ACC112 (cell line): ENCODE measurements at regions not wholly inside any gene's neighbourhood (a gene's known extent, or its start where the extent isn't known, plus 50 kb on each side); places are given as distances from the start of the nearest gene placed in this dataset.

Experiments used
- H2AFZ ChIP-seq: fragments of 200-600 bp; sonication (generic); one replicate; pipeline ENCODE4 v1.6.0; 2017; ENCODE audit warnings: antibody characterized with exemption, low read length; ENCODE audit not compliant: unreplicated experiment
- H3K27ac ChIP-seq: fragments of 200-600 bp; sonication (generic); 2 replicates; pipeline ENCODE4 v1.5.1; 2014; ENCODE audit warnings: low read depth, mild to moderate bottlenecking, antibody characterized with exemption, low read length, moderate library complexity
- H3K27me3 ChIP-seq: fragments of 200-600 bp; sonication (generic); 2 replicates; pipeline ENCODE4 v1.6.1; 2014; ENCODE audit warnings: mild to moderate bottlenecking, antibody characterized with exemption, low read length, moderate library complexity, mixed read lengths; ENCODE audit not compliant: insufficient read depth
- H3K36me3 ChIP-seq: fragments of 200-600 bp; sonication (generic); 2 replicates; pipeline ENCODE4 v1.6.1; 2016; ENCODE audit warnings: mild to moderate bottlenecking, antibody characterized with exemption, low read length, moderate library complexity, mixed read lengths; ENCODE audit not compliant: insufficient read depth
- H3K4me1 ChIP-seq: fragments of 200-600 bp; sonication (generic); one replicate; pipeline ENCODE4 v1.6.1; 2016; ENCODE audit warnings: low read length, mixed read lengths; ENCODE audit not compliant: insufficient read depth, unreplicated experiment, control insufficient read depth
- H3K4me3 ChIP-seq: fragments of 200-600 bp; sonication (generic); 2 replicates; pipeline ENCODE4 v1.5.1; 2014; ENCODE audit warnings: mild to moderate bottlenecking, low read depth, low read length
- H3K79me2 ChIP-seq: fragments of 200-600 bp; sonication (generic); one replicate; pipeline ENCODE4 v1.6.0; 2016; ENCODE audit warnings: low read length; ENCODE audit not compliant: control insufficient read depth, unreplicated experiment, insufficient read depth

DNA sequence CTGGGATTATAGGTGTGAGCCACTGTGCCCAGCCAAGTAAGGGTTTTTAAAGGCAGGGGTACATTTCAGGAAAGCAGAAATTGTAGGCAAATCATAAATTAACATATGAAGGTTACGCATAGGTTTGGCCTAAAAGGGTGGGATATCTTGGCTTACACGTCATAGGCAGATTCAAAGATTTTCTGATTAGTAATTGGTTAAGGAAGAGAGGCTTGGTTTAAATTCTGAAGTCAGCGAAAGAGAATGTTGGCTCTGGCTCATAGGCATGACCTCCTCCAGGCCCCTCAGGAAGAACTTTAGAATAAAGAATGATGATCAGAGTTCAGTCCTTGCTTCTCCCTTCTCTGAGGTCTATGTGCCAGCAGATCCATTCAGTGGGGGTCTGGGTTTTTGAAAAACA, 124.8 kb upstream of the RBBP6 start:
- Histone ChIP-seq H3K4me1 (no peaks in the 10 kb centered on the region), H3K4me3 (no peak overlapping the region), H3K27ac (no peak overlapping the region), H3K36me3 (no peaks in the 10 kb centered on the region), H3K27me3 (no peaks in the 10 kb centered on the region), H2AFZ (no peak overlapping the region), H3K79me2 (no peaks in the 10 kb centered on the region)

DNA sequence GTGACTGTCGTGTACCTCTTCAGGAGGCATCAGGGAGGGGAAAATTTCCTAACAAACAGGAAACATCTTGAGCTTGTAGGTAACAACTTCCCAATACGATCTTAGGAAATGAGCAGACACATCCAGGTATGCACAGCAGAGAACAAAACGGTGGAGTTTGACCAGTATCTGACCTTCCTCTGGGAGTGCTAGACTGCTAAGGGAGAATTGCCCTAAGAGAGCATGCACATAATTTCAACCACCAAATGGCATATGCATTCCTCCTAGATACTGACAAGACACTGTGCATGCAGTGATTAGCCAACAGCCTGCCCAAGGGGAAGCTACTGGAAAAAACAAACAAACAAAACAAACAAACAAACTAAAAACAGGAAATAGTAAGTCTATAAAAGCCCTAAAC, 120.6 kb upstream of the RBBP6 start:
- Histone ChIP-seq H3K27ac (no peak overlapping the region), H3K4me3 (no peak overlapping the region), H3K79me2 (no peaks in the 10 kb centered on the region), H3K4me1 (no peaks in the 10 kb centered on the region), H2AFZ (no peak overlapping the region), H3K36me3 (no peaks in the 10 kb centered on the region), H3K27me3 (no peaks in the 10 kb centered on the region)

DNA sequence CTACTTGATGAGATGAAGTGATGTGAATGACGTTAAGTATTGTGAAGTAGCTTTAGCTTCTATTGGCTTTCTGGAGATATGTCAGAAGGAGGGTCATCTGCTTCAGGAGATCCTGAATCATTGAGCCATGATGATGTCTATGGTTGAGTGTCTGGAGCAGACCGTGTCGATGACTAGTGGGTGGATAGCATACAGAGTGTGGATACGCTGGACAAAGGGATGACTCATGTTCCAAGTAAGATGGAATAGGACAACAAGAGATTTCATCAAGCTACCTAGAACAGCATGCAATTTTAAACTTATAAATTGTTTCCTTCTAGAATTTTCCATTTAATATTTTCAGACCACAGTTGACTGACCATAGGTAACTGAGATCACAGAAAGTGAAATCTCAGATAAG, 116.1 kb upstream of the RBBP6 start:
- Histone ChIP-seq H3K27me3 (no peaks in the 10 kb centered on the region), H3K4me1 (no peaks in the 10 kb centered on the region), H3K4me3 (no peak overlapping the region), H3K79me2 (no peaks in the 10 kb centered on the region), H2AFZ (no peak overlapping the region), H3K27ac (no peak overlapping the region), H3K36me3 (no peaks in the 10 kb centered on the region)

DNA sequence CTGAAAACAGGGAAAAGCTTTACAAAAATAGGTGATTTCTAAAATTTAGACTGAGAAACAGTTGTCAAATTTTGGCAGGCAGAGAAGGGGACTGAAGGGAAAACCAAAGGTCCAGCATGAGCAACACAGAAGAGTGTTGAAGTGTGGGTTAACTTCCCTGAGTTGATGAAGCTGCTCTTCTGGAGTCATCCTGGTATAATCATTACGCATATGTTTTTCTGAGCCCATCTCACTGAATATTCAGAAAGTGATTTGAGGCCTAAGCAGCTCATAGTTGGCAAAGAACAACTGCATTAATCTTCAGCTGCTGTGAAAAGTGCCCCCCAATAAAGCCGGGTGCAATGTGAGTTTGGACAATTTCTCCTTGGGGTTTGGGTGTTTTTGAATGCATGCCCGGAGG, 115.0 kb upstream of the RBBP6 start:
- Histone ChIP-seq H3K27me3 (no peaks in the 10 kb centered on the region), H3K79me2 (no peaks in the 10 kb centered on the region), H3K36me3 (no peaks in the 10 kb centered on the region), H2AFZ (no peak overlapping the region), H3K4me3 (no peak overlapping the region), H3K4me1 (no peaks in the 10 kb centered on the region), H3K27ac (no peak overlapping the region)

DNA sequence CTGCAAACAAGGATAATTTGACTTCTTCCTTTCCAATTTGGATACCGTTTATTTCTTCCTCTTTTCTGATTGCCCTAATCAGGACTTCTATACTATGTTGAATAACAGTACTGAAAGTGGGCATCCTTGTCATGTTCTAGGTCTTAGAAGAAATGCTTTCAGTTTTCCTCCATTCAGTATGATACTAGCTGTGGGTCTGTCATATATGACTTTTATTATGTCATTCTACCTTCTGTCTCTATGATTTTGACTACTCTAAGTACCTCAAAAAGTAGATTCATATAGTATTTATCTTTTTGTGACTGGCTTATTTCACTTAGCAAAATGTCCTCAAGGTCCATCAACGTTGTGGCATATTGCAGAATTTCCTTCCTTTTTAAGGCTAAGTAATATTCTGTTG, 111.5 kb upstream of the RBBP6 start:
- H3K4me1 ChIP-seq = no peaks in the 10 kb centered on the region
- H3K27me3 ChIP-seq = no peaks in the 10 kb centered on the region
- no peak overlapping the region for H3K4me3 ChIP-seq
- no peak overlapping the region for H2AFZ ChIP-seq
- H3K36me3 ChIP-seq = no peaks in the 10 kb centered on the region
- no peak overlapping the region for H3K27ac ChIP-seq
- H3K79me2 ChIP-seq = no peaks in the 10 kb centered on the region

DNA sequence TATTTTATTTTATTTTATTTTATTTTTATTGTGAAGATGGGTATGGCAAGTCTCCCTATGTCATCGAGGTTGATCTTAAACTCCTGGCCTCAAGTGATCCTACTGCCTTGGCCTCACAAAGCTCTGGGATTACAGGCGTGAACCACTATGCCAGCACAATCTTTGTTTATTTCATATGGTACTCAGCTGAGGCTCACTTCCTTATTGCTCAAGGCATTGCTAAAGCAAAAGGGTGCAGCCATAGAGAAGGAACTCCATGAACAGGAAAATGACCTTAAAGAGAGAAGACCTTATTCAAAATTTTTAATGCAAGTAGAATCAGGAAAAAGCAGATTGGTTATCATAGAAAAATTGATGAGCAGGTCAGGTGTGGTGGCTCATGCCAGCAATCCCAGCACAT, 110.6 kb upstream of the RBBP6 start:
- no peaks in the 10 kb centered on the region for H3K36me3 ChIP-seq
- peaks cover 6% of the 10 kb centered on the region; the same call in 1 of the 2 replicates for H3K27me3 ChIP-seq
- H3K4me3 ChIP-seq = no peak overlapping the region
- H3K79me2 ChIP-seq = no peaks in the 10 kb centered on the region
- H3K27ac ChIP-seq = no peak overlapping the region
- H3K4me1 ChIP-seq = no peaks in the 10 kb centered on the region
- H2AFZ ChIP-seq = no peak overlapping the region

DNA sequence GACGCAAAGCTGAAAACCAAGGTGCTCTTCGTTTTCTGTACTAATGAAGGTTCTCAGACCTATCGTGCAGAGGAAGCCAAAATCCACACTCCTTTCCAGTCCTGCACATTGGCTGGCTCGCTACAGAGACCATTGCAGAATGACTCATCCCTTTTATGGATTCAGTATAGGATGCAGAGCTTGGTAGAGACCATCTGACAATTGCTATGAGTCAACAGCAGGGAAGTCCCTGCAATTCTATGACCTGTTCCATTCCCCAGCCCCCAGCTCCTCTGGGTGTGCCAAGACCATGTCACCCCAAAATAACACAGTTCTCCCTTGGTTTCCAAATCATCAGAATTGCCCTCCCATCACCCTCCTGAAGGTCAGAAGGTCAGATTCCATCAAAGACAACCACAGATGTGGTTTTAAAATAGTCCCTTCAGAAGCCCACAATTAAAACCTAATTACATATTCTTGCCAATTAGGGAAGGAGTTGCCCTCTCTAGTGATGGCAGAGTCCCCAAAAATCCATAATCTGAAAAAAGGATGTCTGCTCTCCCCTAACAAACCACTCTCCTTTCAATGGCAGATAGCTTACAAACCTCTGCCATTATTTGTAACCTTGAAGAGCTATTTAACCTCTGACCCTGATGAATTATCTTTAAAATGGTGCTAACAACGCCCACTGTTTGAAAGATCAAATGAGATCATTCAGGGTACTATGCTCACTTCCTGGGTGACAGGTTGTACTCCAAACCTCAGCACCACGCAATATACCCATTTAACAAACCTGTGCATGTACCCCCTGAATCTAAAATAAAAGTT, 108.2 kb upstream of the RBBP6 start:
- no peak overlapping the region for H3K27ac ChIP-seq
- no peaks in the 10 kb centered on the region for H3K79me2 ChIP-seq
- H3K4me1 ChIP-seq = no peaks in the 10 kb centered on the region
- no peaks in the 10 kb centered on the region for H3K36me3 ChIP-seq
- peaks cover 10% of the 10 kb centered on the region; the same call in 1 of the 2 replicates for H3K27me3 ChIP-seq
- no peak overlapping the region for H3K4me3 ChIP-seq
- H2AFZ ChIP-seq = no peak overlapping the region

DNA sequence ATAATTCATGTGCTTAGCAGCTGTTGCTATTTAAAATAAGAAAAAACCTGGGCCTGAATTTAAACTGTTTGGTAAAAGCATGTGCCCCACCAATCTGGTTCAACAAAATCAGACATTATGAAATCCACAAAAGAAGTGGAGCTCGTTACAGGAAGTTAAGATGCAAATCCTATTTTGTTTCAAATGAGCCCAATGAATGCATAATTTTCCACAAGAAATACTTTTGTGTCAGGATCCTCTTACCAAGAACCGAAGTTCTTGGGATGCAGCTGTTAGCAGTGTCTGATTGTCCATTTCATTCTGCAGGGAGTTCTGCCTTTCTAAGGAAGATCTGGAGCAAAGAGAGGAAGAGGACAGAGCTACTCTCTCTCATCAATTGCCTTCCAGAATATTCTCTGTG, 105.7 kb upstream of the RBBP6 start:
- H2AFZ ChIP-seq = no peak overlapping the region

DNA sequence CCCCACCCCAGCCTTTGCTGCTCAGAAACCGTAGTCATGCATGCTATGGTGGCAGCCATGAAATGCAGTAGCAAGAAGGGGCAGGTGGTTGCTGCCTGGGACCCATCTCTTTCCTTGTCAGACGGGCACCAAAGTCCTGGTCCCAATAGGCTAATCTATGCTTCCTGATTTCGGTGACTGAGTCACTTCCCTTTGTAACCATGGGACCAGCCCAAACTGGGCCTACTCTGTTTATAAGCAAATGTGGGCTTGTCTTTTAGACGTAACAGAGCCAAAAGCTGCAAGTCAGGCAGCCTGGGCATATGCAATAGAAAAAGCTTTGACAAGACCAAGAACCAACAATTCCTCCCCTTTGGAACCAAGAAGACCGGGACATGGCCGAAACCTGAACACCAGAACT, 99.1 kb upstream of the RBBP6 start:
- Histone ChIP-seq H3K27ac (no peak overlapping the region), H3K36me3 (no peaks in the 10 kb centered on the region), H3K4me3 (no peak overlapping the region), H3K27me3 (no peaks in the 10 kb centered on the region; the same call in 1 of the 2 replicates), H3K79me2 (no peaks in the 10 kb centered on the region), H2AFZ (no peak overlapping the region), H3K4me1 (no peaks in the 10 kb centered on the region)

More for the DNA sequence above, 105.7 kb upstream of the RBBP6 start:
- H3K27me3 ChIP-seq = peaks cover 10% of the 10 kb centered on the region; the same call in 1 of the 2 replicates
- no peak overlapping the region for H3K27ac ChIP-seq
- no peaks in the 10 kb centered on the region for H3K4me1 ChIP-seq
- no peaks in the 10 kb centered on the region for H3K36me3 ChIP-seq
- no peak overlapping the region for H3K4me3 ChIP-seq
- H3K79me2 ChIP-seq = no peaks in the 10 kb centered on the region

DNA sequence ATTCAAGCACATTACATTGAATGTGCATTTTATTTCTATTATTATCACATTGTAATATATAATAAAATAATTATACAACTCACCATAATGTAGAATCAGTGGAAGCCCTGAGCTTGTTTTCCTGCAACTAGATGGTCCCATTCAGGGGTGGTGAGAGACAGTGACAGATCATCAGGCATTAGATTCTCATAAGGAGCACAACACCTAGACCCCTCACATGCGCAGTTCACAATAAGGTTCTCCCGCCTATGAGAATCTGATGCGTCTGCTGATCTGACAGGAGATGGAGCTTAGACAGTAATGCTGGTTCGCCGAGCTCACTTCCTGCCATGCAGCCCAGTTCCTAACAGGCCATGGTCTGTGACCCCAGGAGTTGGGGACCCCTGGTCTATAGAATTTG, 96.7 kb upstream of the RBBP6 start:
- Histone ChIP-seq H3K27me3 (no peaks in the 10 kb centered on the region; the same call in 1 of the 2 replicates), H2AFZ (no peak overlapping the region), H3K4me1 (no peaks in the 10 kb centered on the region), H3K36me3 (no peaks in the 10 kb centered on the region), H3K27ac (no peak overlapping the region), H3K4me3 (no peak overlapping the region), H3K79me2 (no peaks in the 10 kb centered on the region)

DNA sequence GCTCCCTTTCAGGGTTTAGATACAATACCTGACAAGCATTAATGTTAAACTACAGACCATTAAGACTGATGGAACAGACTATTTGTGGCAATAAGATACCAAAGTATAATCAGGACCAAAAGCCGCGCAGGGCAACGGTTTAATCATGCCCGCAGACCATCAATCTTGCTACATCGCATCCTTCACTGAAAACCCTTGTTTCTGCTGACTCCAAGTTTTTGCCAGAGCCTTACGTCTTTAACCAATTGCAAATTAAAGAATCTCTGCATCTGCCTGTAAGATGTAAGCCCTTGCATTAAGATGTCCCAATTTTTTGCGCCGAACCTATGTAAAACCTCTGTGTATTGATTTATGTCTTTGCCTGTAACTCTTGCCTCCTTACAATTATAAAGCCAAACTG, 94.2 kb upstream of the RBBP6 start:
- H3K79me2 ChIP-seq = no peaks in the 10 kb centered on the region
- no peaks in the 10 kb centered on the region for H3K4me1 ChIP-seq
- no peaks in the 10 kb centered on the region; the same call in 1 of the 2 replicates for H3K27me3 ChIP-seq
- H3K4me3 ChIP-seq = no peak overlapping the region
- no peaks in the 10 kb centered on the region for H3K36me3 ChIP-seq
- no peak overlapping the region for H3K27ac ChIP-seq
- no peak overlapping the region for H2AFZ ChIP-seq
